ENCODE measurements at regions not wholly inside any gene's neighbourhood (a gene's known extent, or its start where the extent isn't known, plus 50 kb on each side); places are given as distances from the start of the nearest gene placed in this dataset.

DNA sequence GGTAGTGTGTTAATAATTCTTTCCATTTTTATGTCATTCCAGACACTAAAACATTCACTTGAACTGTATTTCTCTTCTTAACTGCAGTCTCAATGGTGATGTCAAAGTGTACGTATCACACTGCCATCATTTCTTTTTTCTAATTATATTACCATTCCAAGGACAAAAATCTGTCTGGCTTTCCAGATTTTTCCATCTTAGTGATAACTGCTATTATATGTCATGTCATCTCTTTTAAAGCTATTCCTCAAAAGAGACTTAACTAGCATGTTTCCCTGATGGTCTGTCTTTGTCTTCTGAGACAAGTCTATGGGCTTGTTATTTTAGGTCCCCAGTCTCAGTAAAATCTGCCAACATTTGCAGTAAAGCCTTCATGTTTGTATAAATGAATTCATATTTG lies 1207.1 kb downstream of the PCDH17 start:
- H3K4me1 ChIP-seq (ENCODE audit: control insufficient read depth in 2 of 2, insufficient read depth in 2 of 2, low read length in 2 of 2): no peaks in the 10 kb centered on the region
- H3K27ac ChIP-seq (ENCODE audit: low read depth in 1 of 2, low read length in 1 of 2): no peak overlapping the region
- no peaks in the 10 kb centered on the region for H3K27me3 ChIP-seq (ENCODE audit: control insufficient read depth in 2 of 2, insufficient read depth in 1 of 2, low read length in 1 of 2)
- H3K36me3 ChIP-seq (ENCODE audit: control insufficient read depth in 2 of 2, insufficient read depth in 2 of 2, low read length in 1 of 2): no peaks in the 10 kb centered on the region
- 99% methylated on average over 1 of the region's 1 CpG for WGBS
- peaks cover 0 to 3% of the 10 kb centered on the region in 2 donors for H3K9me3 ChIP-seq (ENCODE audit: control insufficient read depth in 2 of 2, insufficient read depth in 1 of 2, low read length in 1 of 2)
- no peak for DNase-seq (ENCODE audit: low read depth in 6 of 9, low spot score in 9 of 9)
- H3K4me3 ChIP-seq (ENCODE audit: low read length in 2 of 2): no peak overlapping the region

DNA sequence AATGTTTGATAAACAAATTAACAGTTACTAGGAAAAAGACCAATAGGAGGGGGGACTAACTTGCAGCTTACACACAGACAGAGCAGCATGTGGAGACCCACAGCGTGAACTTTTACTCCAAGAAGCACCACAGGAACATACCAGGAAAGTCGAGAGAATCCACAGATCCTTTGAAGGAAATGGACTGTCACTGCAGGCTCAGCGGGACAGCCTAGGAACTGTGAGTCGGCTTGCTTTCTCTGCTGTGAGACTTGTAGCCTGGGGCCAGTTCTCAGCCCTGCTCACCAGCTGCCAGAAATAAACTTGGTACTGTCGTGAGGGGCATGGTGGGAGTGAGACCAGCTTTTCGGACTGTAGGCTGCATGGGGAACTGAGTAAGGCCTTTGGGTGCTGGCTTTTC lies 1211.5 kb downstream of the PCDH17 start:
- no peak overlapping the region for H3K27ac ChIP-seq (ENCODE audit: low read depth in 1 of 2, low read length in 1 of 2)
- no peaks in the 10 kb centered on the region for H3K27me3 ChIP-seq (ENCODE audit: control insufficient read depth in 2 of 2, insufficient read depth in 1 of 2, low read length in 1 of 2)
- no peak overlapping the region for H3K4me3 ChIP-seq (ENCODE audit: low read length in 2 of 2)
- 91% methylated on average over 6 of the region's 6 CpGs for WGBS
- DNase-seq (ENCODE audit: low read depth in 6 of 9, low spot score in 9 of 9): no peak
- no peaks in the 10 kb centered on the region for H3K4me1 ChIP-seq (ENCODE audit: control insufficient read depth in 2 of 2, insufficient read depth in 2 of 2, low read length in 2 of 2)
- H3K36me3 ChIP-seq (ENCODE audit: control insufficient read depth in 2 of 2, insufficient read depth in 2 of 2, low read length in 1 of 2): no peaks in the 10 kb centered on the region
- H3K9me3 ChIP-seq (ENCODE audit: control insufficient read depth in 2 of 2, insufficient read depth in 1 of 2, low read length in 1 of 2): peaks cover 0 to 3% of the 10 kb centered on the region in 2 donors

DNA sequence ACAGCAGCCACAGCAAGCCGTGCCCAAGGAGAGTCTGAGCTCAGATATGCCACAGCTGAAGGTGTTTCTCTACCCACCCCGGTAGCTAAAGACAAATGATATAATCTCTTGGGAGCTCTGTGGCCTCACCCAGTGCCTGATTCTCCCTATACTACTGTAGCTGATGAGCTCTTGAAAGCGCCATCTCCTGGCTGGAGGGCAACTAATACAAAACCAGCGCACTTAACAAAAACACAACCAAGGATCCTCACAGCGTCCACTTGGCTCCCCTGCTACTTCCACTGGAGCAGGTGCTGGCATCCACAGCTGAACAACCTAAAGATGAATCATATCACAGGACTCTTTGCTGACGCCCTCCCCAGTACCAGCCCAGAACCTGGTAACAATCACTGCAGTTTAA lies 1212.0 kb downstream of the PCDH17 start:
- no peak overlapping the region for H3K4me3 ChIP-seq (ENCODE audit: low read length in 2 of 2)
- no peak for DNase-seq (ENCODE audit: low read depth in 6 of 9, low spot score in 9 of 9)
- peaks cover 0 to 3% of the 10 kb centered on the region in 2 donors for H3K9me3 ChIP-seq (ENCODE audit: control insufficient read depth in 2 of 2, insufficient read depth in 1 of 2, low read length in 1 of 2)
- H3K27me3 ChIP-seq (ENCODE audit: control insufficient read depth in 2 of 2, insufficient read depth in 1 of 2, low read length in 1 of 2): no peaks in the 10 kb centered on the region
- no peak overlapping the region for H3K27ac ChIP-seq (ENCODE audit: low read depth in 1 of 2, low read length in 1 of 2)
- 80% methylated on average over 6 of the region's 6 CpGs for WGBS
- no peaks in the 10 kb centered on the region for H3K36me3 ChIP-seq (ENCODE audit: control insufficient read depth in 2 of 2, insufficient read depth in 2 of 2, low read length in 1 of 2)
- no peaks in the 10 kb centered on the region for H3K4me1 ChIP-seq (ENCODE audit: control insufficient read depth in 2 of 2, insufficient read depth in 2 of 2, low read length in 2 of 2)

DNA sequence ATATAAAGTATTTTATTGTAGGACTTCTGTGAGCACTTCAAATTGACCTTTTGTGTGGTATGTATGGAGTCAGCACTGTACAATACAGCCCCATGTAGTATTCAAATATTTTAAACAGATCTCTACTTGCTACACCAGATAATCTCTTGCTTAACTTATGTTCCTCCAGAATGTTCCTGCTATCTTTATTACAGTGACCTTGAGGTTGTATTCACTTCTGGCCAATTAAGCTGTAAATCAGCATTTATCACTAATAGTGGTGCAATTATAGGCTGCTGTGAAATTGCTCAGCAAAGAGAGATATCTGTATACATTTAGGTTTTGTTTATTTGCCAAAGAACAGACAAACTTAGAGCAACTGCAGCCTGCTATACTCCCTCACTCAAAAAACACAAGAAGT lies 1218.6 kb downstream of the PCDH17 start:
- Histone ChIP-seq H3K27ac (ENCODE audit: low read depth in 1 of 2, low read length in 1 of 2) (no peak overlapping the region), H3K4me1 (ENCODE audit: control insufficient read depth in 2 of 2, insufficient read depth in 2 of 2, low read length in 2 of 2) (no peaks in the 10 kb centered on the region), H3K9me3 (ENCODE audit: control insufficient read depth in 2 of 2, insufficient read depth in 1 of 2, low read length in 1 of 2) (no peaks in the 10 kb centered on the region), H3K36me3 (ENCODE audit: control insufficient read depth in 2 of 2, insufficient read depth in 2 of 2, low read length in 1 of 2) (no peaks in the 10 kb centered on the region), H3K4me3 (ENCODE audit: low read length in 2 of 2) (no peak overlapping the region), H3K27me3 (ENCODE audit: control insufficient read depth in 2 of 2, insufficient read depth in 1 of 2, low read length in 1 of 2) (no peaks in the 10 kb centered on the region)
- no peak for DNase-seq (ENCODE audit: low read depth in 6 of 9, low spot score in 9 of 9)

DNA sequence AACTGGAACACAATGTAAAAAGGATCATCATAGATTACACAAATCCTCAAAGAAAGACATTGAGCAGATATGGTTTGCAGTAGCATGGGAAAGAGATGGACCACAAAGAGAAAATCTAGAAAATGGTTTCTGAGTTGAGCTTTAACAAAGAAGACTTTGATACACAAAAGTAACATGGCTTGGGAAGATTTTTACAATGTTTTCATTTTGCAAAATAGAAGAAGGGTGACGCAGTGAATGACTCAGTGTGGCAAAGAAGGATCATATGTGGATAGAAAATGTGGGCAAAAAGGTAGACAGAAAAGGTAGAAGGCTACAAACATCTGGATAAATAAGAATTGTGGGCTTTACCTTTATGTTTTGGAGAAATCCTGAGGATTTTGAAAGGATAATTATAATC lies 1220.5 kb downstream of the PCDH17 start:
- H3K27ac ChIP-seq (ENCODE audit: low read depth in 1 of 2, low read length in 1 of 2): no peak overlapping the region
- no peaks in the 10 kb centered on the region for H3K9me3 ChIP-seq (ENCODE audit: control insufficient read depth in 2 of 2, insufficient read depth in 1 of 2, low read length in 1 of 2)
- no peaks in the 10 kb centered on the region for H3K36me3 ChIP-seq (ENCODE audit: control insufficient read depth in 2 of 2, insufficient read depth in 2 of 2, low read length in 1 of 2)
- no peaks in the 10 kb centered on the region for H3K27me3 ChIP-seq (ENCODE audit: control insufficient read depth in 2 of 2, insufficient read depth in 1 of 2, low read length in 1 of 2)
- H3K4me3 ChIP-seq (ENCODE audit: low read length in 2 of 2): no peak overlapping the region
- H3K4me1 ChIP-seq (ENCODE audit: control insufficient read depth in 2 of 2, insufficient read depth in 2 of 2, low read length in 2 of 2): no peaks in the 10 kb centered on the region
- no peak for DNase-seq (ENCODE audit: low read depth in 6 of 9, low spot score in 9 of 9)
- 0% methylated on average over 1 of the region's 1 CpG for WGBS

DNA sequence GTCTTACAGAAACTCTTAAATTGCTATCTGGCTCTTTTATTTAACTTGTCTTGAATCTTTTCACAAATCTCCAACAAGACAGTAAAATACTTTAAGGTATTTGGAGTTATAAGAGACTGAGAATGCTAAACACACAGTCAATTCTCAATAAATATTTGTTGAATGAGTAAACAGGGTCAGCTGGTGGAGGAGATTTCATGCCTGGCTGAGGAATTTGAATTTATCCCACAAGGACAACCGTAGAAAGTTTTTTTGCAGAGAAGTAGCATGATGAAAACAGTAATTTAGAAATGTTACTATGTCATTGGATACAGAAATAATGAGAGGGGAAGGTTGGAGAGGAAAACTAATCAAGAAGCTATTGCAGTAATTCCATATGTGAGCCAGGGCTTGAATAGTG lies 1223.7 kb downstream of the PCDH17 start:
- no peaks in the 10 kb centered on the region for H3K36me3 ChIP-seq (ENCODE audit: control insufficient read depth in 2 of 2, insufficient read depth in 2 of 2, low read length in 1 of 2)
- no peaks in the 10 kb centered on the region for H3K27me3 ChIP-seq (ENCODE audit: control insufficient read depth in 2 of 2, insufficient read depth in 1 of 2, low read length in 1 of 2)
- peaks cover 0 to 12% of the 10 kb centered on the region in 2 donors for H3K9me3 ChIP-seq (ENCODE audit: control insufficient read depth in 2 of 2, insufficient read depth in 1 of 2, low read length in 1 of 2)
- no peaks in the 10 kb centered on the region for H3K4me1 ChIP-seq (ENCODE audit: control insufficient read depth in 2 of 2, insufficient read depth in 2 of 2, low read length in 2 of 2)
- H3K4me3 ChIP-seq (ENCODE audit: low read length in 2 of 2): no peak overlapping the region
- no peak for DNase-seq (ENCODE audit: low read depth in 6 of 9, low spot score in 9 of 9)
- H3K27ac ChIP-seq (ENCODE audit: low read depth in 1 of 2, low read length in 1 of 2): no peak overlapping the region
- WGBS: 79% methylated on average over 1 of the region's 1 CpG

DNA sequence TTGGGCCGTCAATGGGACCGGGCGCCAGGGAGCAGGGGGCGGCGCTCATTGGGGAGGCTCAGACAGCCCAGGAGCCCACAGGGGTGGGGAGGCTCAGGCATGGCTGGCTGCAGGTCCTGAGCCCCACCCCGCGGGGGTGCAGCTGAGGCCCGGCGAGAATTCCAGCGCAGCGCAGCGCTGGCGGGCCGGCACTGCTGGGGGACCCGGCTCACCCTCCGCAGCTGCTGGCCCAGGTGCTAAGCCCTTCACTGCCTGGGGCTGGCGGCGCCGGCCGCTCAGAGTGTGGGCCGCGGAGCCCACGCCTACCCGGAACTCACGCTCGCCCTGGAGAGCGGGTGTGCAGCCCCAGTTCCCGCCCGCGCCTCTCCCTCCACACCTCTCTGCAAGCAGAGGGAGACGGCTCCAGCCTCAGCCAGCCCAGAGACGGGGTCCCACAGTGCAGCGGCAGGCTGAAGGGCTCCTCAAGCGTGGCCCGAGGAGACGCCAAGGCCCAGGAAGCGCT lies 1227.4 kb downstream of the PCDH17 start:
- Histone ChIP-seq H3K4me3 (ENCODE audit: low read length in 2 of 2) (no peak overlapping the region), H3K36me3 (ENCODE audit: control insufficient read depth in 2 of 2, insufficient read depth in 2 of 2, low read length in 1 of 2) (no peaks in the 10 kb centered on the region), H3K27me3 (ENCODE audit: control insufficient read depth in 2 of 2, insufficient read depth in 1 of 2, low read length in 1 of 2) (no peaks in the 10 kb centered on the region), H3K9me3 (ENCODE audit: control insufficient read depth in 2 of 2, insufficient read depth in 1 of 2, low read length in 1 of 2) (peaks cover 0 to 18% of the 10 kb centered on the region in 2 donors), H3K27ac (ENCODE audit: low read depth in 1 of 2, low read length in 1 of 2) (no peak overlapping the region), H3K4me1 (ENCODE audit: control insufficient read depth in 2 of 2, insufficient read depth in 2 of 2, low read length in 2 of 2) (no peaks in the 10 kb centered on the region)
- WGBS: 98% methylated on average over 37 of the region's 37 CpGs
- no peak for DNase-seq (ENCODE audit: low read depth in 6 of 9, low spot score in 9 of 9)

DNA sequence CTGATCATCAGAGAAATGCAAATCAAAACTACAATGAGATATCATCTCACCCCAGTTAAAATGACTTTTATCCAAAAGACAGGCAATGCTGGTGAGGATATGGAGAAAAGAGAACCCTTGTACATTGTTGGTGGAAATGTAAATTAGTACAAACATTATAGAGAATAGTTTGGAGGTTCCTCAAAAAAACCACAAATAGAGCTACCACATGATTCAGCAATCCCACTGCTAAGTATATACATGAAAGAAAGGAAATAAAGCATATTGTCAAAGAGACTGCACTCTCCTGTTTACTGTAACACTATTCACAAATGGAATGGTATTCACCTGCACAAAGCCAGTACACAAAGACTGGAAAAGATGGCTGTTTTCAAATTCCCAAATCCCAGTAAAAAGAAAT lies 1233.7 kb downstream of the PCDH17 start:
- Histone ChIP-seq H3K4me1 (ENCODE audit: control insufficient read depth in 2 of 2, insufficient read depth in 2 of 2, low read length in 2 of 2) (no peaks in the 10 kb centered on the region), H3K36me3 (ENCODE audit: control insufficient read depth in 2 of 2, insufficient read depth in 2 of 2, low read length in 1 of 2) (no peaks in the 10 kb centered on the region), H3K4me3 (ENCODE audit: low read length in 2 of 2) (no peak overlapping the region), H3K27me3 (ENCODE audit: control insufficient read depth in 2 of 2, insufficient read depth in 1 of 2, low read length in 1 of 2) (no peaks in the 10 kb centered on the region), H3K9me3 (ENCODE audit: control insufficient read depth in 2 of 2, insufficient read depth in 1 of 2, low read length in 1 of 2) (peaks cover 0 to 5% of the 10 kb centered on the region in 2 donors), H3K27ac (ENCODE audit: low read depth in 1 of 2, low read length in 1 of 2) (no peak overlapping the region)
- no peak for DNase-seq (ENCODE audit: low read depth in 6 of 9, low spot score in 9 of 9)

DNA sequence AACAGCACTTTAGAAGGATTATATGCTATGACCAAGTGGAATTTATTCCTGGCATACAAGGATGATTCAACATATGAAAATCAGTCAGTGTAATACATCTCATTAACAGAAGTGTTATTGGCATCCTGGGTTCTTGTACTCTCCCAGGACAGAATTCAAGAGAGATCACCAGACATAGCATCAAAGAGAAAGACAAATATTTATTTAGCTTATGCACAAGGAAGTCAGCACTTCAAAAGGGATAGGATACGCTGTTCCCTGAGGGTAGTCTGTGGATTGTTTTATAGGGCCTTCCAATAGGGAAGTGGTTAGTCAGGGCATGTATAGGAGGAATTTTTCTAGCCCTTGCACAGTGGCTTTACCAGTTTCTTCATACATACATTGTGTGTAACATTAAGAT lies 1238.0 kb downstream of the PCDH17 start:
- WGBS: 97% methylated on average over 1 of the region's 1 CpG
- Histone ChIP-seq H3K4me1 (ENCODE audit: control insufficient read depth in 2 of 2, insufficient read depth in 2 of 2, low read length in 2 of 2) (no peaks in the 10 kb centered on the region), H3K27me3 (ENCODE audit: control insufficient read depth in 2 of 2, insufficient read depth in 1 of 2, low read length in 1 of 2) (no peaks in the 10 kb centered on the region), H3K36me3 (ENCODE audit: control insufficient read depth in 2 of 2, insufficient read depth in 2 of 2, low read length in 1 of 2) (no peaks in the 10 kb centered on the region), H3K27ac (ENCODE audit: low read depth in 1 of 2, low read length in 1 of 2) (no peak overlapping the region), H3K4me3 (ENCODE audit: low read length in 2 of 2) (no peak overlapping the region), H3K9me3 (ENCODE audit: control insufficient read depth in 2 of 2, insufficient read depth in 1 of 2, low read length in 1 of 2) (no peaks in the 10 kb centered on the region)
- no peak for DNase-seq (ENCODE audit: low read depth in 6 of 9, low spot score in 9 of 9)

DNA sequence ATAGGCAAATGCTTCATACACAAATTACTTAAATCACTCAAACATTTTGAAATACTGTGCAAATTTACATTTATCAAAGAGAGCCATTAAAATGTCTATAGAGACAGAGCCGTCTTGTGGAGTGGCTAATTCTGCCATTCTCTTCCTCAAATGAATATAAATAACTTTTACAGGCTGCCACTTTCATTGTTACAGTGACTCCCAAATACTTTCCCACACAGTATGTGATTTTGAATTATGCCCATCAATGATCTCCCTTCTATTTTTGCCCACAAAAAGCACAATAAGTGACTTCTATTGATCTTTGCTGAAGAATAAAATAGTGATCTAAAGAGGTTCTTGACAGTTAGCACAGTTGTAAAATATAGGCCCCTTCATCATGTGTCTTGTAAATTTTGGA lies 1244.9 kb downstream of the PCDH17 start:
- H3K4me1 ChIP-seq (ENCODE audit: control insufficient read depth in 2 of 2, insufficient read depth in 2 of 2, low read length in 2 of 2): no peaks in the 10 kb centered on the region
- DNase-seq (ENCODE audit: low read depth in 6 of 9, low spot score in 9 of 9): no peak
- H3K9me3 ChIP-seq (ENCODE audit: control insufficient read depth in 2 of 2, insufficient read depth in 1 of 2, low read length in 1 of 2): no peaks in the 10 kb centered on the region
- H3K36me3 ChIP-seq (ENCODE audit: control insufficient read depth in 2 of 2, insufficient read depth in 2 of 2, low read length in 1 of 2): no peaks in the 10 kb centered on the region
- WGBS: 84% methylated on average over 1 of the region's 1 CpG
- no peak overlapping the region for H3K27ac ChIP-seq (ENCODE audit: low read depth in 1 of 2, low read length in 1 of 2)
- H3K4me3 ChIP-seq (ENCODE audit: low read length in 2 of 2): no peak overlapping the region
- no peaks in the 10 kb centered on the region for H3K27me3 ChIP-seq (ENCODE audit: control insufficient read depth in 2 of 2, insufficient read depth in 1 of 2, low read length in 1 of 2)

Measured in thymus (tissue), 11 donors.